DOHH2 (cell line): ENCODE measurements at regions not wholly inside any gene's neighbourhood (a gene's known extent, or its start where the extent isn't known, plus 50 kb on each side); places are given as distances from the start of the nearest gene placed in this dataset.

Experiments used
- H3F3A ChIP-seq: fragments of 200-600 bp; sonication (generic), shearing (Covaris generic); 2 replicates; pipeline ENCODE4 v1.6.0; 2016; ENCODE audit warnings: antibody characterized with exemption, mild to moderate bottlenecking; ENCODE audit not compliant: control insufficient read depth, insufficient read depth
- H3K27ac ChIP-seq: fragments of 200-600 bp; sonication (generic); 2 replicates; pipeline ENCODE4 v1.5.1; 2014; ENCODE audit warnings: low read depth, mild to moderate bottlenecking, low read length, moderate library complexity
- H3K27me3 ChIP-seq: fragments of 200-600 bp; sonication (generic); 2 replicates; pipeline ENCODE4 v1.6.1; 2014; ENCODE audit warnings: mild to moderate bottlenecking, low read length, mixed read lengths; ENCODE audit not compliant: control insufficient read depth
- H3K36me3 ChIP-seq: fragments of 200-600 bp; sonication (generic); 2 replicates; pipeline ENCODE4 v1.6.1; 2014; ENCODE audit warnings: mild to moderate bottlenecking, low read length, moderate library complexity, mixed read lengths; ENCODE audit not compliant: control insufficient read depth
- H3K4me1 ChIP-seq: fragments of 200-600 bp; sonication (generic); 2 replicates; pipeline ENCODE4 v1.6.1; 2014; ENCODE audit warnings: mild to moderate bottlenecking, low read length, mixed read lengths; ENCODE audit not compliant: control insufficient read depth
- H3K4me2 ChIP-seq: fragments of 200-600 bp; sonication (generic); 2 replicates; pipeline ENCODE4 v1.6.0; 2014; ENCODE audit warnings: mild to moderate bottlenecking, low read length, moderate library complexity
- H3K4me3 ChIP-seq: fragments of 200-600 bp; sonication (generic); 2 replicates; pipeline ENCODE4 v1.5.1; 2014; ENCODE audit warnings: mild to moderate bottlenecking, low read length, mixed read lengths
- H3K79me2 ChIP-seq: fragments of 200-600 bp; sonication (generic); 2 replicates; pipeline ENCODE4 v1.6.1; 2014; ENCODE audit warnings: mild to moderate bottlenecking, low read length, mixed read lengths; ENCODE audit not compliant: control insufficient read depth
- H3K9me2 ChIP-seq: fragments of 200-600 bp; sonication (generic); replicated peaks from 2 replicates; pipeline ENCODE4 v1.6.1; 2014; ENCODE audit warnings: mild to moderate bottlenecking, low read length, mixed read lengths; ENCODE audit not compliant: control insufficient read depth
- H3K9me3 ChIP-seq: fragments of 200-600 bp; sonication (generic); 2 replicates; pipeline ENCODE4 v1.6.1; 2014; ENCODE audit warnings: antibody characterized with exemption, low read length, mixed read lengths; ENCODE audit not compliant: control insufficient read depth, insufficient read depth
- H4K20me1 ChIP-seq: fragments of 200-600 bp; sonication (generic); 2 replicates; pipeline ENCODE4 v1.6.0; 2014; ENCODE audit warnings: low read depth, mild to moderate bottlenecking, antibody characterized with exemption, low read length, moderate library complexity; ENCODE audit not compliant: control insufficient read depth, insufficient read depth
- CTCF ChIP-seq: fragments of 200-600 bp; sonication (generic); IDR thresholded peaks from one replicate; pipeline ENCODE4 v1.5.1; 2014; ENCODE audit warnings: antibody characterized with exemption, mild to moderate bottlenecking, low read depth, low read length; ENCODE audit not compliant: poor library complexity, severe bottlenecking
- EZH2phosphoT487 ChIP-seq: fragments of 200-600 bp; sonication (generic); IDR thresholded peaks from 2 replicates; pipeline ENCODE4 v1.6.1; 2017; ENCODE audit warnings: borderline replicate concordance, mild to moderate bottlenecking, antibody characterized with exemption, low read length, moderate library complexity, mixed read lengths

- H3K4me3 ChIP-seq: no peak overlapping the region
- TF ChIP-seq CTCF (no peak), EZH2phosphoT487 (no peak)
- no peaks in the 10 kb centered on the region for H3K79me2 ChIP-seq
- H3K27ac ChIP-seq: no peak overlapping the region
- H3F3A ChIP-seq: no peaks in the 10 kb centered on the region
- H3K9me2 ChIP-seq: no peaks in the 10 kb centered on the region
- H3K4me1 ChIP-seq: no peaks in the 10 kb centered on the region
- H3K36me3 ChIP-seq: no peaks in the 10 kb centered on the region
- H3K4me2 ChIP-seq: no peak overlapping the region
- H3K9me3 ChIP-seq: no peaks in the 10 kb centered on the region
- no peaks in the 10 kb centered on the region for H3K27me3 ChIP-seq
- H4K20me1 ChIP-seq: no peaks in the 10 kb centered on the region
Measured at GRCh38 chr19:30817965-30818567, 445.9 kb downstream of the ZNF536 start.

GRCh38 chr19:30817197-30817596 is 445.0 kb downstream of the ZNF536 start:
- Histone ChIP-seq H3K9me2 (no peaks in the 10 kb centered on the region), H3K4me1 (no peaks in the 10 kb centered on the region), H3K27me3 (no peaks in the 10 kb centered on the region), H4K20me1 (no peaks in the 10 kb centered on the region), H3K36me3 (no peaks in the 10 kb centered on the region), H3F3A (no peaks in the 10 kb centered on the region), H3K4me2 (no peak overlapping the region), H3K79me2 (no peaks in the 10 kb centered on the region), H3K9me3 (no peaks in the 10 kb centered on the region), H3K27ac (no peak overlapping the region), H3K4me3 (no peak overlapping the region)
- TF ChIP-seq CTCF (no peak), EZH2phosphoT487 (no peak)

- Histone ChIP-seq H3K9me2 (no peaks in the 10 kb centered on the region), H3K4me3 (no peak overlapping the region), H3K4me1 (no peaks in the 10 kb centered on the region), H3F3A (no peaks in the 10 kb centered on the region), H3K36me3 (no peaks in the 10 kb centered on the region), H3K27ac (no peak overlapping the region), H4K20me1 (no peaks in the 10 kb centered on the region), H3K79me2 (no peaks in the 10 kb centered on the region), H3K4me2 (no peak overlapping the region), H3K27me3 (no peaks in the 10 kb centered on the region), H3K9me3 (no peaks in the 10 kb centered on the region)
- no peak for TF ChIP-seq EZH2phosphoT487
- no peak for TF ChIP-seq CTCF
Measured at GRCh38 chr19:30815889-30816580, 443.9 kb downstream of the ZNF536 start.
